Embryonic facial prominence (tissue), 1 donor: ENCODE measurements at regions not wholly inside any gene's neighbourhood (a gene's known extent, or its start where the extent isn't known, plus 50 kb on each side); places are given as distances from the start of the nearest gene placed in this dataset.

Source experiments
- DNase-seq: peaks from one replicate; pipeline ENCODE4 v3.0.0-alpha.2; 2016; ENCODE audit errors: extremely low spot score

GRCh38 chr20:40449974-40450616 lies 238.9 kb downstream of the MAFB start:
- no peak for DNase-seq

- DNase-seq, result no peak
Measured at GRCh38 chr20:40449144-40449690, 239.8 kb downstream of the MAFB start.

GRCh38 chr20:40446888-40447287 lies 242.1 kb downstream of the MAFB start:
- DNase-seq, result no peak

DNA sequence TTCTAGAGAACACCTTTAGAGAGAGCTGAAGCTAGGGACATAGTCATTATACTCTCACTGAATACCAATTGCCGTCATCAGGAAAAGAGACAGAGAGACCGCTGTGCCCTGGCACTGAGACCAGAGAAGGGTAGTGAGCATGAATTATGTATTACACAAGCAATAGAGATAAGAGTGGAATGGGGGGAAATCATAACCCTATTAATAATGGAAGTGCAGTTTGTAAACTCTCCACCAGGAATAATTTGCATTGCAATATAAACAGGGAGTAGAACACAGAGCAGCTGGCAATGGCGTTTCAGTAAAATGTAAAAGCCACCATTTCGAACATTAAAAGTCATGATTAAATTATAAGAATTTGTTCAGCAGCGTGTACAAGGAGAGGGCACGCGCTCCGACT lies 244.5 kb downstream of the MAFB start:
- DNase-seq, result no peak

DNA sequence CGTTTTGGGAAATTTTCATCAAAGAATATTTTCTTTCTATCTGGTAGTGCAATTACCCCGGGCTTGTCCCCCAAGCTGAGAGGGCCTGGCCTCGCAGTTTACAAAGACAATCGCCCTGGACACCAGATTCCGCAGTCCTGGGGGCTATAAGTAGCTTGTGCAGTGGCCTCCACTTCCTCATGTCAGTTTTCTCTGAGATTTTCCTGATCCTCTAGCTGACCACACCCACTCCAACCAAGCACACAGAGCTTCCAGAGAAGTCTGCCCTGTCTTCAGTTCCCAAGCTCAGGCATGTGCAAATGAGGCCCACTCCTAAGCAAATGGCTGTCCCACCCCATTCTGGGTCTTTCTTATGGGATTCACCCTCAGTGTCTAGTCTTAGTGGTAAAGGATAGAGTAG lies 245.3 kb downstream of the MAFB start:
- DNase-seq, result no peak

DNA sequence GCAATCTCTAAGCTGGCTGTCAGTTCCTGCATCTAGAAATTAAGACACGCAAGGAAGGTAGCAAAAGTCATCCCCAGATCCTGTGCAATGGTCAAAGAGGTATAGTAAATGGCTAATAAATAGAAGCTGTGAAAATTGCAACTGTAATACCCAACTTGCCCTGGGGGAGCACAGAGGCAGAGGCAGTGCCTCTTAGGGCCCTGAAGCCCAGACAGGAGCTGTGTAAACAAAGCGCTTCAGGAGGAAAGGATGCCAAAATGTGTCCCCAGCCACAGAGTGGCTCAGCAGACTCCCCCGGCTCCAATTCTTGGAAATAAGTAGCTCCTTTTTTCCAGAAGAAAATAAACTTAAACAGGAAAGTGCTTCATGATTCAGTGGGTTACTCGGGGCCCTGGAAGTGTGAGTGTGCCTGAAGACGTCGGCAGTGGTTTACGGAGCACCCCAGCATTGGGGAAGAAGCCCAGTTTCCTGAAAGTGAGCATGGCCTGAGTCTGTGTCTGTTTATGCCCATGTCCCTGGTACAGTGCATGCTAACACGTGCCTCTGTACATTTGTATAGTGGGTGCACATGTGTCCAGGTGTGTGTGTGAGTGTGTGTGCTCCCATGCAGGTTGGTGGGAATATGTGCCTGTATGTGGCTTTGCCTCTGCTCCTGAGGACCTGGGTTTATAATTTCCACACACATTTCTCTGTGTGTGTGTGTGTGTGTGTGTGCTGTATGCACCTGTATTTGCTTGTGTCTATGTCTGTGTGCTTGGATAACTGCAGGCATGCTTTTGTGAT lies 246.7 kb downstream of the MAFB start:
- no peak for DNase-seq

- DNase-seq, result no peak
Measured at GRCh38 chr20:40441771-40442170, 247.3 kb downstream of the MAFB start.

GRCh38 chr20:40438161-40438830 lies 250.7 kb downstream of the MAFB start:
- DNase-seq, result no peak

DNA sequence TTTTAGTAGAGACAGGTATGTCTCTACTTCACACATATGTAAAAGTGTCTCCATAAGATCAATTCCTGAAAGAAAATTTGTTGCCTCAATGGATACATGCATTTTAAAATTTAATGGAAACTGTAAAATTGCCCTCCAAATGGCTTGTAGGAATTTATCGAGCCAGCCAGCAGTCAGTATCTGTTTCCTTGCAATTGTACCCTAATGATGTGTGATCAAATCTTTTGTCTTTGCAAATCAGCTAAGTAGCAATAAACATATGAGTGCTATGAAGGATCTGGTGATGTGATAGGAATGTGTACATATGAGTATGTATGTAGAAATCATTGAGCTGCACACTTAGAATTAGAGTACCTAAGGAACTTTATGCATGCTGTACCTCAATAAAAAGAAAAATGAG lies 253.0 kb downstream of the MAFB start:
- no peak for DNase-seq

- DNase-seq, result no peak
Measured at GRCh38 chr20:40435146-40435895, 253.7 kb downstream of the MAFB start.

DNA sequence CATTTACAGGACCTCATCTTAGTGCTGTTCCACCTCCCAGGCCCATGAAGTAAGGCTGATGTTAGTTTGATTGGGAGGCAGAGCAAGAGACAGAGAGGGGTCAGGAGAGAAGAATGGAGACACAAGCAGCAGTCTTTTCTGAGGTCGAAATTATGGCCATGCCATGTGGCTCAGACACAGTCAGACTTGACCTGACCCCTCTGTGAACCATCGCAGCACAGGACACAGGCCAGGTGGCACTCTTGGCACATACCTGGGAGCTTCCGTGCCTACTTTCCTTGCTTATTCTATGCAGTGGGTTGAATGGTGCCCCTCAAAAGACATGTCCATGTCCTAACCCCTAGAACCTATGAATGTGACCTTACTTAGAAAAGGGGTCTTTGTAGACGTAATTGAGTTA lies 254.9 kb downstream of the MAFB start:
- DNase-seq, result no peak

DNA sequence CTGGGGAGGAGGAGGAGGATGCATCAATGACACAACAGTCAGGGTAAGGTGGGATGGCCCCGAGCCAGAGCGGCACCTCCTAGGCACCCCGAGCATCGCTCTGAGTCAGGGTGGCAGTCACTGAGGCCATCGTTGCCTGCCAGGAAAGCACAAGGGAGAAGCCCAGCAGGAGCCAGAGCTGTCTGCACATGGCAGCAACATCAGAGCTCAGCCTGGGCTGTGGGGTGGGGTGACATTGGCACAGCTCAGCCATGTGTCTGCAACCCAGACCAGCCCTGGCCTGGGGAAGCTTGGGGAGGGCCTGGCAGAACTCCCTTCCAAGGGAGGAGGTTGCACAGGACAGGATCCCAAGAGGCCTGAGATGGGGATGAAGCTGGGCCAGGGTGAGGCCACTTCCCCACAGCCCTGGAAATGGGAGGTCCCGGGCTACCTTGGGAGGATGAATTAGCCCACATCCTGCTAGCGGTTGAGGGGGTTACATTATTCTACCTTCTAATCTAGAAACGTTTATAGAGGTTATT lies 255.6 kb downstream of the MAFB start:
- no peak for DNase-seq

DNA sequence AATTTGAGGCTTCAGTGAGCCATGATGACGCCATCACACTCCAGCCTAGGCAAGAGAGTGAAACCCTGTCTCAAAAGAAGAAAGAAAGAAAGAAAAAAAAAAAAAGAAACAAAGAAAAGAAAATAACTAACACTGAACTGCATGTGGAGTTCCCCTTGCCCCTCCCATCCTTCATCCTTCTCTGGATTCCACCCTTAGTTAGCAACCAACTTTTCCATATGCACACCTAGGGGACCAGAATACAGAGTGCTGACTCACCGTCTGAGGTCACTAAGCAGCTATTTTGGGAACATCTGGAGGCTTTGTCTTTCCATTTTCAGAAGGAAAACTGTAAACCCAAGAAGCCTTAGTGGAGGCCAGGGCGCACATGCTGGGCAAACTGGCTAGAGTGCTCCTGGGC lies 257.4 kb downstream of the MAFB start:
- no peak for DNase-seq

DNA sequence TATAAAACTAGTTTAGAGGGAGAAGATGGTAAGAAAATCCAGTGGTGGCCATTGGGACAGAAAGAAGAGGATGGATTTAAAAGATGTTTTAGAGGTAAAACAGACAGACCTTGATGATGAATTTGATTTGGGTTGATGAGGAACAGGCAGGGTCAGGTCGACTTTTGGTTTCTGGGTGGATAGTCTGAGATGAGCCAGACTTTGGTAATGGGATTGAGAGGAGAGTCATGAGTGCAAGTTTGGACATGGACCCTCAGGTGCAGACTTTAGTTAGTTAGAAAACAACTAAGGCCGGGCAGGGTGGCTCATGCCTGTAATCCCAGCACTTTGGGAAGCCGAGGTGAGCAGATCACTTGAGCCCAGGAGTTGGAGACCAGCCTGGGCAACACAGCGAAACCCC lies 257.9 kb downstream of the MAFB start:
- no peak for DNase-seq

DNA sequence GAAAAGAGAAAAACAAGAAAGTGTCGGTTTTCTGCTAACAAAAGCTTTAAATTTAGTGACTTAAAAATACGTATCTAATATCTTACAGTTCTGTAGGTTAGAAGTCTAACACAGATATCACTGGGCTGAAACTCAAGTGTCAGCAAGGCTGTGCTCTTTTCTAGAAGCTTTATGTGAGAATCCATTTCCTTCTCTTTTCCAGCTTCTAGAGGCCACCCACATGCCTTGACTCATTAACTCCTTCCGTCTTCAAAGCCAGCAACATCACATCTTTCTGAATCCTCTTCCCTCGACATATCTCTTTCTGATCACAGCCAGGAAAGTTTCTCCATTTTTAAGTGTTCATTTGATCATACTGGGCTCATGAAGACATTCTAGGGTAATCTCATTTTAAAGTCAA lies 262.0 kb downstream of the MAFB start:
- DNase-seq, result no peak

GRCh38 chr20:40424695-40425094 lies 264.3 kb downstream of the MAFB start:
- no peak for DNase-seq

DNA sequence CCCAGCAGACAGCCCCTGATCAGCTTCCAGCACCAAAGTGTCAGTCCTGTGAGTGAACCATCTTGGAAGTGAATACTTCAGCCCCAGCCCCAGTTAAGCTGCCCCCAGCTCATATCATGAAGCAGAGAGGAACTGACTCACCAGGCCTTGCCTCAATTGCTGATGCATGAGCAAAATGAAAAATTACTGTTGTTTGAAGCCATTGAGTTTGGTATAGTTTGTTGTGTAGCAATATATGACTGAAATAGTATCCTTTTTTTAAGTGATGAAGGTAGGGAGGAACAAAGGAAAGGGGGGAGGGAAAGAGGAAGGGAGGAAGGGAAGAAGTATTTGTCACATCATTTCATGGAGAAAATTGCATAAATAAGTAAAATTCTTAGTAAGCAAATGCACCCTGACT lies 266.4 kb downstream of the MAFB start:
- DNase-seq, result no peak

GRCh38 chr20:40416274-40416673 lies 272.8 kb downstream of the MAFB start:
- no peak for DNase-seq

DNA sequence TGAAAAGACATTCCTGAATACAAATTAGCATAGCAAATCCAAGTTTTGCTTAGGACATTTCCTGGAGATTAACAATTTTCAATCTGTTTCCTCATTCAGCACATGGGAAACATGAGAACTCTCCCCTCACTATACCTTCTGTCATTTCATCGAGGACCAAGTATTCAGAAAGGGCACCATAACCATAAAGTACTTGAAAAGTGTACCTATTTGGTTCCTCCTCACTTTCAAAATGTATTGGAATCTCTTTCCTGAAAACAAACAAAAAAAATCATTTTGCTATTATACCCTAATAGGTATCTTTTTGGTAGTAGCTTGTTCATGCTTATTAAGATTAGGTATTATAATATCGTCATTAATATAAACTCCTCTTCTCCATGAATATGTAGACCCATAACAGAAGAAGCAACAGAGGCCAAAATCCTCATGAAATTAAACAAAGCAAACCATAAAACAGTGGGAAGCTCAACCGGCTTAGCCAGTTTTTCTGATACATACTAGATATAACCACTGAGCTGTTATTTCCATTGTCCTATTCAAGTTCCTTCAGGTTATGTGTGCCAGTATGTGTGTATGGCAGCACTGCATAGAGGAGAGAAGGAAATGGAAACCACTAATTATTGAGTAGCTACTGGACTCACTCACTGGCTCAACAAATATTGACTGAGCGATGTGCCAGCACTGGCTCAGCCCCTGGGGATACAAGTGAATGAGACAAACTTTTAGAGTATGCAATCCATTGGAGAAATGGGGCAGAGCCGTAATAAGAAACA lies 274.0 kb downstream of the MAFB start:
- DNase-seq, result no peak

GRCh38 chr20:40410028-40410427 lies 279.0 kb downstream of the MAFB start:
- no peak for DNase-seq

GRCh38 chr20:40397467-40397866 lies 291.6 kb downstream of the MAFB start:
- no peak for DNase-seq
